Middle frontal gyrus (tissue), 1 donor: ENCODE measurements at regions not wholly inside any gene's neighbourhood (a gene's known extent, or its start where the extent isn't known, plus 50 kb on each side); places are given as distances from the start of the nearest gene placed in this dataset.
"Not testable (repeated sequence)": the region's sequence is repeated elsewhere in the genome, so short reads cannot be mapped to it uniquely, and the experiment has no call there.

ENCODE experiments used
- DNase-seq: peaks from one replicate; pipeline ENCODE4 v3.0.0-alpha.2; 2015; ENCODE audit warnings: low spot score; ENCODE audit errors: extremely low spot score

GRCh38 chr6:1445650-1446330 lies 56.4 kb downstream of the FOXF2 start:
- DNase-seq, result no peak

GRCh38 chr6:1449896-1450295 lies 60.5 kb downstream of the FOXF2 start:
- DNase-seq, result no peak

GRCh38 chr6:1453024-1453423 lies 63.6 kb downstream of the FOXF2 start:
- no peak for DNase-seq

GRCh38 chr6:1456816-1457215 lies 67.4 kb downstream of the FOXF2 start:
- DNase-seq, result not testable (repeated sequence)

GRCh38 chr6:1461207-1461606 lies 71.8 kb downstream of the FOXF2 start:
- DNase-seq, result no peak

- no peak for DNase-seq
Observed at GRCh38 chr6:1461736-1462135, 72.4 kb downstream of the FOXF2 start.

GRCh38 chr6:1463275-1463674 lies 73.9 kb downstream of the FOXF2 start:
- no peak for DNase-seq

- no peak for DNase-seq
Observed at GRCh38 chr6:1463751-1464426, 74.5 kb downstream of the FOXF2 start.

- no peak for DNase-seq
Observed at GRCh38 chr6:1464781-1465370, 75.5 kb downstream of the FOXF2 start.

GRCh38 chr6:1468126-1468525 lies 78.8 kb downstream of the FOXF2 start:
- DNase-seq, result no peak

- no peak for DNase-seq
Observed at GRCh38 chr6:1470040-1470439, 80.7 kb downstream of the FOXF2 start.

GRCh38 chr6:1472643-1473042 lies 83.3 kb downstream of the FOXF2 start:
- no peak for DNase-seq

GRCh38 chr6:1473166-1473565 lies 83.8 kb downstream of the FOXF2 start:
- DNase-seq, result no peak

GRCh38 chr6:1473598-1473997 lies 84.2 kb downstream of the FOXF2 start:
- DNase-seq, result no peak

- DNase-seq, result no peak
Observed at GRCh38 chr6:1474205-1474604, 84.8 kb downstream of the FOXF2 start.

- DNase-seq, result no peak
Observed at GRCh38 chr6:1475174-1475573, 85.8 kb downstream of the FOXF2 start.

- no peak for DNase-seq
Observed at GRCh38 chr6:1477432-1478090, 88.2 kb downstream of the FOXF2 start.

- DNase-seq, result not testable (repeated sequence)
Observed at GRCh38 chr6:1478163-1478826, 88.9 kb downstream of the FOXF2 start.

GRCh38 chr6:1479095-1479494 lies 89.7 kb downstream of the FOXF2 start:
- no peak for DNase-seq

GRCh38 chr6:1479601-1480221 lies 90.3 kb downstream of the FOXF2 start:
- DNase-seq, result no peak

GRCh38 chr6:1481286-1481685 lies 91.9 kb downstream of the FOXF2 start:
- DNase-seq, result no peak
